ENCODE measurements at regions not wholly inside any gene's neighbourhood (a gene's known extent, or its start where the extent isn't known, plus 50 kb on each side); places are given as distances from the start of the nearest gene placed in this dataset.

DNA sequence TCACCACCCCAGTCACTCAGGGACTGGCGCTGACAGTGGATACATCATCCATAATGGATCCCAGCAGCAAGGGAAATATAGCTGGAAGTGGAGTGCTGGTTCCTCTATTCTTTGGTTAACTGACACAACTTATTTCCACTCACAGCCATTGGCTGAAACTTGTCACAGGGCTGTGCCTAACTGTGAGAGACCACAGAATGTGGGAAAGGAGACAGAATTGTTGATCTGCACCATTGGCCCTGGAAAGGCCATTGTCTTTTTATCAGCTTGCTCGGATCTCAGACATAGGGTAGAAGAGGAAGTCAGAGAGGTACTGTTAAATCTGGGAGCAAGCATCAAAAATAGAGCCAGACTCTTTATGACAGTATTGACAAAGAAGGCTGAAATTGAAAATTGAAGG is 451.3 kb downstream of the AJAP1 start:
- no peak for DNase-seq

DNA sequence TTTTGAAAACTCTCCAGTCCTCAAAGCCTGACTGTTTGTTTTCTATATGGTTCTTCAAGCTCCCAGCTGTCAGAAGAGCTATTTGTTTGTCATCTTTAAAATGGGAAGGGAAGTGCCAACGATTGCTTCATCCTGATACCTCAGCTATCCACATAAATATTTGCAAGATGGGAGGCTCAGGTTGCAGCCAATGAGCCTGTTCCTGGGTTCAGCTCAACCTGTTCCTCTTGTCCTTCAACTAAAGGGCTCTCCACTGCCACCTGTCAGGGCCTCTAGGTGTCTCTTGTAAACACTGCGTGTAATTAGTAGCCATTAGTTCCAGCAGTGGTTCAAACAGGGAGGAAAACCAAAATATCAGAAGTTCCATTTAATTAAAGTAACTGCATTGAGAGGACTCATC is 445.1 kb downstream of the AJAP1 start:
- DNase-seq, result no peak

DNA sequence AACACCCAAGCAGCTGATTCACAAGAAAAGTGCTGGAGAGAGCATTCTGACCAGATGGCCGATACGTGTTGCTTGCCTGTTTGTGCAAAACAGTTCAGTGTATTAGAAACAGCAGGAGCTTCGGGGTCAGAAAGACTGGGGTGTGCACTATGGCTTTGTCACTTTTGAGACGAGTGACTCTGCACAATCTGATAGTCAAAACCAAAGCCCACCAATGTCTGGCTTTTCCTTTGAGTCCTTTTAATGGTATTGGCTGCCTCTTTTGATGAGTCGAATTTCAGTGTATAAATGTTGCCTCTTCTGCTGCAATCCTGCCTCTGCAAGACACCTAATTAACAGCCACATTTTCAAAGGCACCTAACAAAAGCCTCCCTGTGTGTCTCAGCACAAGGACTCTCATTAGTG is 444.6 kb downstream of the AJAP1 start:
- DNase-seq, result no peak

DNA sequence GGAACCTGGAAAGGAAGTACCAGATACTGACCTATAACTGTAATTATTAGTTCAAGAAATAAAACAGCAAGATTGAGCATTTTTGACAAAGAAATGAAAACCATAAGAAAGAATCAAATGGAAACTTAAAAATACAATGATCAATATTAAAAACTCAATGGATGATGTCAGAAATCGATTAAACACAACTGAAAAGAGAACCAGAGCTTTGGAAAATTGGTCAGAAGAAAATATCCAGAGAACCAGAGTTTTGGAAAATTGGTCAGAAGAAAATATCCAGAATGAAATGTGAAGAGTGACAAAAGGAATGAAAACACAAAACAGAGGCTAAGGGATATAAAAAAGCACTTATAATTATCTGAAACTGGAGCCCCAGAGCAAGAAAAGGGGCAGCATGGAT is 438.6 kb downstream of the AJAP1 start:
- DNase-seq, result no peak

DNA sequence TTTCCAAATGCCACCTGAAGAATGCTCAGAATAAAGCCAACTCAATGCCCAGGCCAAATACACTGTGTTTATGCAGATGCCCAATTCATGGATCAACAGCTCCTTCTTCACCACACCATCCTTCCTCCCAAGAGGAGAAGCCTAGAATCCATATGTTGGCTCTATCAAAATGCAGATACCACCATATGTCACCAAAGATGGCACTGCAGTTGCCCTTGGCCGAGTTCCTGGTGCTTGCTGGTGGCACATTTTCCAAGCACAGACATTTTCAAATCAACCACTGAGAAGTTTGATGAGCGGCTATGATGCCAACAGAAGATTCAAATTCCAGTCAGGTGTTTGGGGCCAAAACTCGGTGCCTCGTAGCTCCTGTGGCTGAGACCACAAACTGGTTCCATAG is 430.3 kb downstream of the AJAP1 start:
- no peak for DNase-seq

DNA sequence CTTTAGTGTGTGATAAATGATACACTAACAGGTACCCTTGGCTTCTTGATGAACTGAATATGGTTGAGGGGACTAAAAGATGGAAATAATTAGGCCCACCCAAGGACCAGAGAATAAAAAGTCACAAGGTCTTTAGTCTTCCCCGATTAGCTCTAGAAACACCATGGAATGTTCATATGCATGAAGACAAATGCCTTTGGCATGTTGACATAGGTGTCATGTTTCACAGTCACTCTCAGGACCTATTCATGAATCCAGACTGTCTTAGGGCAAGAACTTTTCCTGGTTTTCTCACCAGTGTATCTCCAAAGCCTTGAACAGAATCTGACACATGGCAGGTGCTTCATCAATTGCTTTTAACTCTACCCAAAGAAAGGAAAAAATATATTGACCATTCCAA is 412.8 kb downstream of the AJAP1 start:
- no peak for DNase-seq

DNA sequence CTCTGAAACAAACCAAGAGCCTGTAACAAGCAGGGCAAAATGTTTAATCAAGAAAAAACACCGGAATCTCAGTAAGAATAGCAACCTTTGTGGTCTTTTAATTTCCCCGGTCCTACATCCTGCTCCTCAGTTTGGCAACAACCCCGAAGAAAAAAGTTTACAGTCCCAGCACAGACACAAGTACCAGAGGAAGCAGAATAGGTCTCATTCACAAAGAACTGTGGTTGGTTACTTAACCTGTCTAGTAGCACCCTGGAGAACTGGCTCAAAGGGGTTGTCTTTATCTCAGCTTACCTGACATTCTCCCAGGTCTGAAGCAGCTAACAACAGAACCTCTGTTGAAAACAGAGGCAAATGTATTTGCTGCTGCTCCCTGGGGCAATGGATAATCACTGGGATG is 399.3 kb downstream of the AJAP1 start:
- no peak for DNase-seq

DNA sequence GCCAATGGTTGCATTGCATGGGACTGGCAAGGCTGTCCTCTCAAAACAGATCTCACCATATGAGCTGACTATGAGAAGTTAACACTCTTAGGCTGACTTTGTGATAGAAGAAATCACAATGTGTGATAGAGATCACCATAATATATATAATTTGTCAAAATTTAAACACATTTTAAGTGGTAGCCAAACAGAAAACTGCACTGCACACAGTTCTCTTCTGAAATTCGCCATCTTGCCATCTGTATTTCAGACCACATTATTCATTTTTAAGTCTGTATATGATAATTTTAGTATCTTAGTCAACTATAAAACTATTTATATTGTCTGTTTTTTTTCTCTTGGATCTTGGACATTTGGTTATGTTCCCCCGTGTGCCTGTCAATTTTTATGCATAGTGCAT is 374.7 kb downstream of the AJAP1 start:
- no peak for DNase-seq

DNA sequence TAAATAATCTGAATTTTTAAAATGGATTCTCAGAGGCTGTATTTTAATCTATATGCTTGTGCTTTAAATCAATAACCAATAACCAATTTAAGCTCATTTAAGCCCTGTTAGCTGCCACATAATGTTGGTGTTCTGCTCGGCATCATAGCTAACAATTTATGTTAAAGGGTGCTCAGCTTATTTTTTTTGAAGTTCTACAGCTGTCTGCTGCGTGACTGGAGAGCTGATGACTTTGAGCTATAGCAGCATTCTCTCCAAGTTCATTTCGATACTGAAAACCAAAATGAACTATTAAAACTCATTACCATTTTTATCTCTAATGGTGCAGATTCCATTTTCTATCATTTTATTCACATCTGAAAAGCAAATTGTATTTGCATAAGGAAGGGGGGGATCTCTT is 357.8 kb downstream of the AJAP1 start:
- no peak for DNase-seq

DNA sequence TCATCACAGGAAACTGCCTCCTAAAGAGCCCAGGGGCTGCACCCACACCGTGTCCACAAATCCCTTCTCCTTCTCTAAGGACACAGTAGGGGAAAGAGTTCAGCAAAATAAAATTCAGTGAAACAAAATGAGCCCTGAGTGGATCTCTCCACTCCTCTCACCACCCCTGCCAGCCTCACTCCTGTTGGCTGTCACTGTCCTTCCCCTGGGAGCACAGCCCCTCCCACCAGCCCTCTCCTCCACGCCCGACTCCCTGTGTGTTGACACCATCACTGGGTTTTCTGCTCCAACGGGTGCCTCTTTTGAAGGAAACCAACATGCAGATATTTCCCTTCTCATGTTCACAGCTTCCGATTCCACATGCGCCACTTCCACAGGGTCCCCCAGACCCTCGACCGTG is 356.2 kb downstream of the AJAP1 start:
- no peak for DNase-seq

DNA sequence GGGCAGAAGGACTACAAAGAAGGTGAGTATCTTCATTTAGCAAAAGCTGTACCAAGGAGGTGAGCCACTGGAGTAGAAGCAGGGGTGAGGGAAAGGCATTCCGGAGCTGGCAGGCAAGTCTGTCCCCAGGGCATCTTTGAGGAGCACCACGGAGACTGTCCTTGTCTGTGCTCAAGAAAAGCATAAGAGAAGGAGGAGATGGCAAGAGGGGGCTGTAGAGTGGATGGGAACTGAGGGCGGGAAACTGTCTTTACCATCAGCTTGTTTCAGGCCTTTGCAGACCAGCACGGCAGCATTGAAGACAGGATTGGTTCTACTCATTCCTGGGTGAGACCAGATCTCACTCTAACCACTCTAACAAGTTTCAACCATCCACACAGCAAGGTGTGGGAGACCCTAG is 355.8 kb downstream of the AJAP1 start:
- no peak for DNase-seq

DNA sequence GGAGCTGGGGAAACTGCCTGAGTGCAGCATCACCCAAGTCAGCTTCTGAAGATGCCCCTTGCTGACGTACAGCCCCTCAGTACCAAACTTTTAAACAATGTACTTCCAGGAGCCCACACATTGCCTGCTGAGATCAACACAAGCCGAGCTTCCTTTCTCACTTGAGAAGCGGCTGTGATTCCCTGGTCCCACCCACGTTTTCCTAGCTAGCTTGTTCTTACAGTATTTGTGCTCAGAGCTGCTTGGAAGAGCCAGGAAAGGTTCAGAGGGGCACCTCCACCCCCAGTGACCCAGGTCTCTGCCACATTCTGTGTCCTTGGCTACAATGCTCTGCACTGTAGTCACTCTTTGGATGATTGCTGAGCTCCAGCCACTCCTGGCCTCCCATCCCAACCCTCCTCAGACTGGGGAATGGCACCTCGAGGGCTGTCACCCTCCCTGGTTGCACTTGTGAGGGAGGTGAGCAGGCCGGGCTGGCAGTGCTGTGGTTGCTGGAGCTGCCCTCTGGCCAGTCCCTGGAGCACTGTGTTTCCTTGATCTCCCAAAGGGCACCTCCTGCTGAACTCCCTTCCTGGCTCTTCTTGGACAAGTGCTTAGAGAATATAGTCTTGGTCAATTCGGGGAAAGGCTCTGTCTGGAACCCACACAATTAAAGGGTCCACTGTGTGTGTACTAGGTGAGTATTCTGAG is 355.1 kb downstream of the AJAP1 start:
- no peak for DNase-seq

DNA sequence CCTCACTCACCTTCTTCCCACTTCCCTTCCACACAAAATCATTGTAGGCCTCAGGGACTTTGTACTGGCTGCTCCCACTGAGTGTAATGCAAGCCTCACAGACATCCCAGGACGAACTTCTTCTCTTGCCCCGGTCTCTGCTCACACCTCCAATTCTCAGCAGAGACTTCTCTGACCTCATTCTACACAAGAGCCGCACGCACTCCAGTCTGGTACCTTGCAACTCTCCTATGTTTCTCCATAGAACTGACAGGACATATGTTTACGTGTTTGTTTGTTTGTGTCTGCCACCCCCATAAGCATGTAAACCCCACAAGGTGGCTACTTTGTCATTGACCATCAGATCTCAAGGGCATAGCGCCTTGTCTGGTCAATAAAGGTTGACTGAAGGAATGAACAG is 350.8 kb downstream of the AJAP1 start:
- DNase-seq, result no peak

DNA sequence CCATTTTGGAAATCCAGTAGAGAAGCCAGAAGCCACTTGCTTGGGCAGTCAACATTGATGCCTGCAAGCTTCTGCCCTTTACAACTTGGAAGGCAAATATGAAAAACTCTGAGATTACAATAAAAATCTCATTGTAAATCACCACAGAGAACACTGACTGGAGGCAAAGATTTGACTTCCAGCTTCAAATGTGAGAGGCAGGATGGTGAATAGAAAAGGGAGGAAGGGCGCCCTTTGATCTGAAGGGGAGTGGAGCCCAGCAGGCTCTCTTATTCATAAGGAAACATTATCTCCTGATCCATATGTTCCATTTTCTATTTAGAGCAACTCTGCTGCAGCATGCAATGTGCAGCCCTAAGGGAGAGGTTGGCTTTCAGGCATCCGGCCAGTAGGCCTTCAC is 348.3 kb downstream of the AJAP1 start:
- no peak for DNase-seq

DNA sequence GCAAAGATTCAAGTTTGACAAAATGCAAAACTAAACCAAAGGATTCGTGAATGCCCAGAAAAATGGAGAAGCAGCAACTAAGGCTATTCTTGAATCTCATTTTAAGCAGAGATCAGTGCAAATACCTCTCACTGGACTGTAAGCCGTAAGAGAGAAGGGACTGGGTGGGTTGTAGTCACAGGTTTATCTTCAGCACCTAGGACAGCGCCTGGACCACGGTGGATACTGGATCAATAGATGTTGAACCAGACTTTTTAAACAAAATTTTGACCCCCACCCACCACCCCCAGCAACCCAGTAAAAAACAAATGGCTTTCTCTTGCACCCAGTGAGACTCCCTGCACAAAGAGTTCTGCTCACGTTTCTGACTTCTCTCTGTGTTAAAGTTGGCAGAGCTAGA is 347.1 kb downstream of the AJAP1 start:
- no peak for DNase-seq

DNA sequence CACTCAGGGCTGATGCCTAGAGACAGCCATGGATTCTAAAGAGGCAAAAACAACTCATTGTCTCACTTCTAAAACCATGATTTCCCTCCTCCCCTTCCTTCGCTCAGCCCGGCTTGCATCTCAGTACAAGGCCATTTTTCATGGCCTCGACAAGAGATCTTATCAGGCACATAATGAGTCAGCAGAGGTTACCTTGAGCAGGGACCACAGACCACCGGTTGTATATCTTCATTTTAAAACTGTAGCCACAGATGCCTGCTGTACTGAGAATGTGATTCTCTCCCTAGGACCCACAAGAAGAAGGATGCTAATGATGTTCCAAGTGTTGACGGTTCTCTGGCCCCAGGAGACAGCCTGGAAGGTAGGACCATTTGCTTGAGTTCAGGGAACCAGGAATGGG is 331.9 kb downstream of the AJAP1 start:
- no peak for DNase-seq

DNA sequence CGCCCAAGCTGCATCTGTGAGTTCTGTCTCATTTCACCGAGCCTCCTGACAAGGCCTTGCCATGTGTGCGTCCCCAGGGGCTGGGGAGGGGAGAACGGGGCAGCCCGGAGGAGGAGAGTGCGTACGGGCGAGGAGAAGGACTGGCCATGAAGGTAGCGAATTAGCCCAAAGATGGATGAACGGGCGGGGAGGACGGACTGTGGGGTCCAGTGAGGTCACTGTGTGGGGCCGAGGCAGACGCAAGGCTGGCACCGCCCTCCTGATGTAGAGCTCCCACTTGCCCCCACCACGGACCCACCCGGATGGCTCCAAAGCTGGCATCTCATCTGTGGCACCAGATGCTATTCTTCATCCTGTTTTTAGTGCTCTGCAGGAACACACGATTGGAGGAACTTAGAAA is 330.4 kb downstream of the AJAP1 start:
- no peak for DNase-seq

DNA sequence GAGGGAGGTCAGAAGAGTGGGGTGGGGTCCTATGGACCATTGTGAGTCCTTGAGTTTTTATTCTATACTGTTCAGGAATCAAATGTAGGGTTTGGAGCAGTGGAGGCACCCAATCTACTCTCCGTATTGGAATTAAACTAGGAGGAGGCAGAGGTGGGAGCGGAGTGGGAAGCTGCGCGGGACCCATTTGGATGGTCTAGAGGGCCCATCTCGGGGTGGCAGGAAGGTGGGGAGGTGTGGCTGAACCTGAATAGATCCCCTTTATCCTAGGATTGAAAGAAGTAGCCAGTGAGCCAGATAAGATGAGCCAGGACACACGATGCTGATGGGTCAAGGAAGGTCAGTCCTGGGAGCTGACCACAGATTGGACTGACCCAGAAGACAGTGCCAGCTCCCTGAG is 325.8 kb downstream of the AJAP1 start:
- no peak for DNase-seq

DNA sequence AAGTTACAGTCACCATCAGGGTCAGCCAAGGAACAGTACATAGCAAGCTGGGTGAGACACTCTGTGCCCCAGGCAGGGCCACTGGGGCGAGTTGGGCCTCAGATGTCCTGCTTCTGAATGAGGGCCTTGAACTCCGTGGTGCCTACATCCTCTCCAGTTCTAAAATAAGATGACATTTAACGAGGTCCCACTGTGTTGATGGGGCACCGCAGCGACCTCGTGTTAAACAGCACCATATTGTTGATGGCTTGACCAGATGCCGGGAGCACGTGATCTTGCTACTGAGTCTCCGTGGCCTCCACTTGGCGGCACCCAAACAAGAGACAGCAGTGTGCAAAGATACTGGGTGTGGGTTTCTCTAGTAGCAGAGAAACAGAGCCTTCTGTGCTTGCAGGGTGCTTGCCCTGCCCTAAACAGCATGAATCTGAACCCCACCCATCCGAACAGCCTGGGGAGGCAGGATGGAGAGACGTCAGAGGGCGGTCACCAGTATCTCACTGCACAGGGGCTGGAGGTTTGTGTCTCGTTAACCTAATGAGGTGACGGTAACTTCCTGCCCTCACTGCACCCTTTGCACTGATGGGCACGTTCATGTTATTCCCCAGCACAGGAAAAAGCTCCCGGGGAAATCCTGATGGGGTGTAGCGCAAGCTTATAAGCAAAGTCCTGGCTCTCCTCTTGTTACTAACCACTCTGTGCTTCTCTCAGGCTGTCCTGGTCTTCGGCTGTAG is 324.4 kb downstream of the AJAP1 start:
- no peak for DNase-seq

DNA sequence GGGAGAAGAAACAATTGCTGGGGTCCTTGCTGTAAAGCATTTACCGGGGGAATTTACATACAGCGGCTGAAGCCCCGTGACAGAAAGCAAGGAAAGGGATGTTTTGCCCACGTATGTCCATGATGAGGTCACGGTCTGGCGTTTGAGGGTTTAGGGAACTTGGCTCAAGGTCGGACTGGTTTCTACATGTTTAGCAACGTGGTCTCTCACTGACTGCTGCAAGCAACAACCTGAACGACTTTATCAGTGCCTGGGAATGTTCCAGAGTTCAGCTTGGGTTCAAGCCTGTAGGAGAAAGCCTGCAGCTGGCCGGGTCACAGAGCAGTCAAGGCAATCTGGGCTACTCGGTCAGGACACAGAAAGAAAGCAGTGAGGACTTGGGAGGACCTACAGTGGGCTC is 323.3 kb downstream of the AJAP1 start:
- no peak for DNase-seq

DNA sequence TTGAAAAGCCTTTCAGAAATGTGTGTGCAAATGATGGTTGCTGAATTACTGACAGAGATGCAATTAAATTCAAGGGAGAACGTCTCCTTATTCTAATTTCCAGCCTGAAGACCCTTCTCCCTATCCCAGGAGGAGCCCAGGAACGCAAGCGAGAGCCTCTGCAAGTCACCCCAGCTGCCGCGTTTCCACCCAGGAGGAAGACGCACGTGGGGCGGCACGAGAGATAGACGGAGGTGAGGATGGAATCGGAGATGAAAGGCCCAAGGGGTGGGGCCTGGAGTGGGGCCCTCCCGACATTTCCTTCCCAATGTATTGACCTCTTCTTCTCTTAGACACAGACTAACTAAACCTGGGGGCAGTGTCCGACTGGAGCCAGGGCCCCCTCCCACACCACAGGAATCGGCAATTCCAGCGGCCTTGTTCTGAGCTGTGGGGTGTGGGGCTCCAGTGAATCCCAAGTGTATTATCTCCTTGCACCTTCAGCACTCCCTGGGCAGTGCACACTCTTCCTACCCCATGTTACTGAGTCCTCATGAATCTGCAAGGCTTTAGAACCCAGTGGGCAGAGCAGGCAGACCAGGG is 322.5 kb downstream of the AJAP1 start:
- no peak for DNase-seq

DNA sequence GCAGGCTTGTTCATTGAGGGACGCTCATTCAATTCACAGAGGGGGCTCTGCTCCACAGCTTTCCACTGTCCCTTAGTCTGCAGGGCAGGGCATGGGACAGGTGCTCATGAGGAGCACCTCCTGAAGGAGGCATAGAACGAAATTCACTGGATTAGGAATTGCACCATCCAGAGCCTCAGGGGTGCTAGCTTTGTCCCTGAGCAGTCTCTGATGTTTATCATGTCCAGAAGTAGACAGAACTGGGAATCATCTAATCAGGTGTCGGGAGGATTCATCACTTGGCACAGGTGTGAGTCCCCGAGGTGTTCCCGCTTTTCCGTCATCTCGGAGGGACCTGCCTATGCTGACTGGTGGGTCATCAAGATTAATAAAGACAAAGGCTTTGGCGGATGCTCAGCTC is 321.4 kb downstream of the AJAP1 start:
- no peak for DNase-seq

DNA sequence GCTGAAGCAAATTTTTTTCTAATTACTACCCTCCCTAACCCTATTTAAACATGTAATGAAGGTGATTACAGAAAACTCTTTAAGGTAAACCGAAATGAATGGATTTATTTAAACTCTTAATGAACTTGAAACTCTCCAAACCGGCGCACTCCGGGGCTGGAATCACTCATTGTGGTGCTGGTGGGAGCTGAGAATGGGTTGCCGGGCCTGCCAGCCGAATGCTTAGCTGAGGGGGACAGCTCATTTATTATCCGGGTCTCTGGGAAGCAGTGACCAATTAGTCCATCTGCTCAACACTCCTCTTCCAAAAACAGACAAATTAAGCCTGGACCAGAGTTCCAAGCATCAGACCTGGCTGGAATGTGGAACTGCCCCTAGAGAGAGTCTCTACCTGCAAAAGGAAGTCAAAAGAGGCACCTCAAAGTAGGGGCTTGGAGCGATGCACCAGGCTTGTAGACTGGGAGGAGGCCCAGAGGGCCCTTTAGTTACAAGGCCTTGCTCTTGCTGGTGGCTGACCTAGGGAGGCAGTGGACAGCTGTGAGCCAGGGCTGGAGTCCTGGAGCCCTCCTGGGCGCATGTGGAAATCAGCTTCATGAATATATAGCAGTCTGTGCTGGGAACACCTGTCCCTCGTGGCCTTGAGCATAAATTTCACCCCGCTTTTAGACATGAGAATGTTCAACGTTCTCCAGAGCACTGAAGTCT is 320.7 kb downstream of the AJAP1 start:
- no peak for DNase-seq

DNA sequence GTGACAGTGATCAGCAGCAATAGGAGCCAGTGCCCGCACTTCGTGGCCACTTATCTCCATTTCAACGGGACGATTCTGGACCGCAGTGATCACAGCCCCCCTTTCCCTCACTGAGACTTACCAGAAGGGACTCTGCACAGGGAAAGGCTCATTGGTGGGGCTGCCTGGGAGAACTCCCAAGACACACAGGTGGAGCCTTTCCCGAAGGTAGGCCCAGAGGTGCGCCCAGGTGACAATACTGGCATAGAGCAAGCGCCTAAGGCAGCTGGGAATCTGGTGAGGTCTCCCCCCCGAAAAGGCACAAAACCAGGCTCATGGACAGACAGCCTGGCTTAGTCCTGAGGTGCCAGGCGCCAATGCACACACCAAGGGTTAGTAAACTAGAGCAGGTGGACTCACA is 318.9 kb downstream of the AJAP1 start:
- DNase-seq, result no peak

All from KG1 (cell line).